ENCODE measurements at regions not wholly inside any gene's neighbourhood (a gene's known extent, or its start where the extent isn't known, plus 50 kb on each side); places are given as distances from the start of the nearest gene placed in this dataset.

DNA sequence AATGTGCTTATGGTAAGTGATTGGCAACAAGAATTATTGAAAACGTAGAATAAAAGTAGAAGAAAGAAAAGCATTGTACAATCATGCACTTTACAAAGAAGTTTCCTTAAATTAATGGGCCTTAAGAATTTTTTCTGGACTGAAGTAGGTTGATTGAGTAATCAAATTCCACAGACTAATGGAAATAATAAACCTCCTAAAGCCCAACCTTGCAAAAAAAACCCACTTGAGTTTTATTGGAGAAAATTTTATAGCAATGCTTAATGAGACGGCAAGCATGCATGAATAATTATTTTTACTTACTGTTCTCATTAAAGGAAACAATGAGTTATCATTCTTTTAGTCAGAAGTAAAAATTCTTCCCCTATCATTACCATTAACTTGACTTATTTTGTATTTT lies 676.1 kb upstream of the C9orf72 start:
- H3K36me3 ChIP-seq (ENCODE audit: low read depth, missing control alignments) = no peaks in the 10 kb centered on the region
- no peaks in the 10 kb centered on the region for H3K27me3 ChIP-seq
- no peak overlapping the region for H3K27ac ChIP-seq
- no peak for TF ChIP-seq POLR2A (IDR thresholded peaks at IDR 0.05)
- TF ChIP-seq, protein P1, sequence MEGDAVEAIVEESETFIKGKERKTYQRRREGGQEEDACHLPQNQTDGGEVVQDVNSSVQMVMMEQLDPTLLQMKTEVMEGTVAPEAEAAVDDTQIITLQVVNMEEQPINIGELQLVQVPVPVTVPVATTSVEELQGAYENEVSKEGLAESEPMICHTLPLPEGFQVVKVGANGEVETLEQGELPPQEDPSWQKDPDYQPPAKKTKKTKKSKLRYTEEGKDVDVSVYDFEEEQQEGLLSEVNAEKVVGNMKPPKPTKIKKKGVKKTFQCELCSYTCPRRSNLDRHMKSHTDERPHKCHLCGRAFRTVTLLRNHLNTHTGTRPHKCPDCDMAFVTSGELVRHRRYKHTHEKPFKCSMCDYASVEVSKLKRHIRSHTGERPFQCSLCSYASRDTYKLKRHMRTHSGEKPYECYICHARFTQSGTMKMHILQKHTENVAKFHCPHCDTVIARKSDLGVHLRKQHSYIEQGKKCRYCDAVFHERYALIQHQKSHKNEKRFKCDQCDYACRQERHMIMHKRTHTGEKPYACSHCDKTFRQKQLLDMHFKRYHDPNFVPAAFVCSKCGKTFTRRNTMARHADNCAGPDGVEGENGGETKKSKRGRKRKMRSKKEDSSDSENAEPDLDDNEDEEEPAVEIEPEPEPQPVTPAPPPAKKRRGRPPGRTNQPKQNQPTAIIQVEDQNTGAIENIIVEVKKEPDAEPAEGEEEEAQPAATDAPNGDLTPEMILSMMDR (IDR thresholded peaks at IDR 0.05) = no peak
- H3K4me1 ChIP-seq = no peaks in the 10 kb centered on the region
- WGBS, 2 donors = 38 to 61% methylated on average over 2 of the region's 2 CpGs
- no peak overlapping the region for H3K4me3 ChIP-seq
- intact Hi-C loops (cut with DNase I; ENCODE audit: low total_unique reads) = no loop called here
- no peaks in the 10 kb centered on the region for H3K9me3 ChIP-seq
- DNase-seq = no peak

DNA sequence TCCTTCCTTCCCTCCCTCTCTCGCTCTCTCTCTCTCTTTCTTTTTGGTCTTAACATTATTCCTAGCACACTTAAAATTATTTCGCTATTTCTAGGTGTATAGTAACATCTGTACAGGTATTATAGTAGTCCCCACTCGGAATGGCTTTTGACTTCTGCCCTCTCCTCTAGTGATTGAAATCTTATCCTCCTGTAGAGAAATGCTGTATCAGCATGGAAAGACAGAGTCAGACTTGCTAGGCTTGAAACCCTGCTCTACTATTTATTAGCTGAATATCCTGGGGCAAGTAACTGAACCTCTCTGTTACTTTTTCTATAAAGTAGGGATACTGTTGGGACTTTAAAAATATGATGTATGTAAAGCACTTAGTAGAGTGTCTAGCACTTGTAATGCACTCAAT lies 681.9 kb upstream of the C9orf72 start:
- no peak overlapping the region for H3K4me3 ChIP-seq
- no peak for TF ChIP-seq POLR2A (IDR thresholded peaks at IDR 0.05)
- TF ChIP-seq, protein P1 (IDR thresholded peaks at IDR 0.05) = no peak
- no peaks in the 10 kb centered on the region for H3K9me3 ChIP-seq
- no peak for DNase-seq
- H3K27me3 ChIP-seq = no peaks in the 10 kb centered on the region
- 82 to 83% methylated on average over 3 of the region's 3 CpGs for WGBS, 2 donors
- intact Hi-C loops (cut with DNase I; ENCODE audit: low total_unique reads) = no loop called here
- H3K36me3 ChIP-seq (ENCODE audit: low read depth, missing control alignments) = no peaks in the 10 kb centered on the region
- H3K4me1 ChIP-seq = no peaks in the 10 kb centered on the region
- no peak overlapping the region for H3K27ac ChIP-seq

DNA sequence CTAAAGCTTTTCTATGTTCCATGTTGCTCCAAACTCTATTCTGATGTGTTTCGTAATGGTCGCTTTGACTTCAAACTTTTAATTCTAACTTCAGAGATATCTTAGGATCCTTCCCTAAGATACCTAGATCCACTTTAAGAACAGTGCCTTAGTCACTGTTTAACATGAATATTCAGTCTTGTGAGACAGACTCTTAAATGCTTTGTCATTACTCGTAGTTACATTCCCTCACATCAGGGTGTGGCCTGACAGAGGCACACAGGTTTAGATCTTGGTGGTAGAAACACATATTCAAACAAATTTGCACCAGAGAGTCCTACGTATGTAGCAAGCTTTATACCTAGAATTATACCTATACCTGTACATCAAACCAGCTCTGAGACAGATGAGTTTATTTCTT lies 687.0 kb upstream of the C9orf72 start:
- intact Hi-C loops (cut with DNase I; ENCODE audit: low total_unique reads) = no loop called here
- no peaks in the 10 kb centered on the region for H3K27me3 ChIP-seq
- no peak overlapping the region for H3K4me3 ChIP-seq
- H3K36me3 ChIP-seq (ENCODE audit: low read depth, missing control alignments) = no peaks in the 10 kb centered on the region
- no peaks in the 10 kb centered on the region for H3K4me1 ChIP-seq
- no peaks in the 10 kb centered on the region for H3K9me3 ChIP-seq
- no peak for TF ChIP-seq POLR2A (IDR thresholded peaks at IDR 0.05)
- TF ChIP-seq, protein P1 (IDR thresholded peaks at IDR 0.05) = no peak
- DNase-seq = no peak
- WGBS, 2 donors = 92 to 94% methylated on average over 4 of the region's 4 CpGs
- H3K27ac ChIP-seq = no peak overlapping the region

DNA sequence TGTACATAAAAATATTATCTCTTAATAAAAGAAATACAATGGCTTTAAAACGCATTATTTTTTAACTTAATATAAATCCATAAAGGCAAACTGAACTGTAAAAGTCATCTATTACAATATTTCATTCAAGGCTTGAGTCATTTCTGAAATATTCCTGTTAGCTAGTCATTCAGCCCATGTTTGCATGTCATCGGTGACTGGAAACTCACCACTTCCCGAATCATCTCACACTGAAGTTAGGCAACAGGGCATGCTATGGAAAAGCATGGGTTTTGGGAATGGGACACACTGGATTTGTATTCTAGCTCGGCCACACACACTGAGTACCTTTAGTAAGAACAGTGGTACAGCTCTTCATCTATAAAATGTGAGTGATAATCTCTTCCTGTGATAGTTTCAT lies 691.1 kb upstream of the C9orf72 start:
- intact Hi-C loops (cut with DNase I; ENCODE audit: low total_unique reads) = no loop called here
- Histone ChIP-seq H3K4me1 (no peaks in the 10 kb centered on the region), H3K36me3 (ENCODE audit: low read depth, missing control alignments) (no peaks in the 10 kb centered on the region), H3K4me3 (no peak overlapping the region), H3K27me3 (no peaks in the 10 kb centered on the region), H3K9me3 (no peaks in the 10 kb centered on the region), H3K27ac (no peak overlapping the region)
- TF ChIP-seq, protein P1 (IDR thresholded peaks at IDR 0.05) = no peak
- TF ChIP-seq POLR2A (IDR thresholded peaks at IDR 0.05) = no peak
- WGBS, 2 donors = 88 to 94% methylated on average over 4 of the region's 4 CpGs
- no peak for DNase-seq

DNA sequence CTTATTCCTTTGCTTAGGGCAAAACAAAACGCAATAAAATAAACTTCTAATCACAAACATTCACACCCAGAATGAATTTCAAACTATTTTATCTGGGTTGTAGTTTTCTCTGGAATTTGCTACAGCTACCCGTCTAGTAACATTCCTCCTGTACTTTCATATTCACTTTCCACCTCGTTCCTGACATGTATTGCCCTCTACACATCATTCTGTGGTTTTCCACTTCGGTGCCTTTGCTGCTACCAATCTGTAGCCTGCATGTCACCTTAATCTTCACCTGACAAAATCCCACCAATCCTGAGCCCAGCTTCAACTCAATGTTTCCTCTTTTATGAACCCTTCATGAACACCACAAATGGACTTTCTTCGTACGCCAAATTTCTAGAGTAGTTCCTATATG lies 694.1 kb upstream of the C9orf72 start:
- DNase-seq = no peak
- Histone ChIP-seq H3K4me1 (no peaks in the 10 kb centered on the region), H3K9me3 (no peaks in the 10 kb centered on the region), H3K4me3 (no peak overlapping the region), H3K27ac (no peak overlapping the region), H3K27me3 (no peaks in the 10 kb centered on the region), H3K36me3 (ENCODE audit: low read depth, missing control alignments) (no peaks in the 10 kb centered on the region)
- intact Hi-C loops (cut with DNase I; ENCODE audit: low total_unique reads) = no loop called here
- WGBS, 2 donors = 80 to 82% methylated on average over 6 of the region's 6 CpGs
- no peak for TF ChIP-seq POLR2A (IDR thresholded peaks at IDR 0.05)
- TF ChIP-seq, protein P1 (IDR thresholded peaks at IDR 0.05) = no peak

All from testis (tissue), 2 donors.